Panc1 (cell line): ENCODE measurements at regions not wholly inside any gene's neighbourhood (a gene's known extent, or its start where the extent isn't known, plus 50 kb on each side); places are given as distances from the start of the nearest gene placed in this dataset.

Experiments
- CTCF ChIP-seq: fragments of 450-650 bp; IDR thresholded peaks from 2 replicates; pipeline ENCODE4 v1.5.1; 2017; ENCODE audit warnings: mild to moderate bottlenecking
- POLR2AphosphoS5 ChIP-seq: IDR thresholded peaks from 2 replicates; pipeline ENCODE4 v1.6.1; 2012; ENCODE audit warnings: mild to moderate bottlenecking, low read depth, low read length, moderate library complexity
- SIN3A ChIP-seq: IDR thresholded peaks from 2 replicates; pipeline ENCODE4 v1.6.1; 2012; ENCODE audit warnings: low read depth, mild to moderate bottlenecking, low read length, moderate library complexity, borderline replicate concordance; ENCODE audit not compliant: insufficient read depth
- TCF7L2 ChIP-seq: IDR thresholded peaks from 2 replicates; pipeline ENCODE4 v1.6.1; 2011; ENCODE audit warnings: mild to moderate bottlenecking, low read depth, low read length, inconsistent platforms
- TF ChIP-seq, protein P1 (sequence below), 2 experiments: IDR thresholded peaks; 2 replicates each; pipeline ENCODE4 v1.6.1; 2011 to 2012; ENCODE audit warnings: low read depth in 2 of 2, control low read depth in 1 of 2, low read length in 1 of 2, mild to moderate bottlenecking in 1 of 2, moderate library complexity in 1 of 2; ENCODE audit not compliant: insufficient read depth in 1 of 2

DNA sequence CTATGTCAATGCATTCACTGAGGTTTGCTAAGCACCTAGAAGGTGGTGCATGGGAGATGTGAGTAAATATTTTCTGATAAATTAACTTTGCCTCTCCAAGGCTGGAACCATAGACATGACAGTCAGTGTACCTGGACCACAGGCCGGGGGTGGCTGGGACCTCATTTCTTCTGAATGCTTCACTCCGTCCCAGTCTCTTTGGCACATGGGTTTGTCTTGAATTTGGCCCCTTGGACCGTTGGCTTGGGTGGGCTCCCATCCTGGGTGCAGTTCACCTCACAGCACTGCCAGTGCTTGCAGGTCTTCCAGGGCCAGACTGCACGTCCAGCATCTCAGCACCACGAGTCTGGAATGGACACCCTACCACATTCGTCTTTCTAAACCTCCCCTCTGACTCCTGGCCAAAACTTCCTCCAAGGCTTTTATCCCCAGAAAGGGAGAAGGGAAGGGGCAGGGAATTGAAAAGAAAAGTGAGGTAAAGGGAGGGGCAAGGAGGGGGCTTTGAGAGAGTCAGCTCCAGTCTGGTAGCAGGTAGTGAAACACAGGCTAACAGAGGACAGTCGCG lies 267.8 kb downstream of the MED10 start:
- TF ChIP-seq CTCF, result no peak
- no peak for TF ChIP-seq TCF7L2
- no peak for TF ChIP-seq POLR2AphosphoS5
- TF ChIP-seq, protein P1, sequence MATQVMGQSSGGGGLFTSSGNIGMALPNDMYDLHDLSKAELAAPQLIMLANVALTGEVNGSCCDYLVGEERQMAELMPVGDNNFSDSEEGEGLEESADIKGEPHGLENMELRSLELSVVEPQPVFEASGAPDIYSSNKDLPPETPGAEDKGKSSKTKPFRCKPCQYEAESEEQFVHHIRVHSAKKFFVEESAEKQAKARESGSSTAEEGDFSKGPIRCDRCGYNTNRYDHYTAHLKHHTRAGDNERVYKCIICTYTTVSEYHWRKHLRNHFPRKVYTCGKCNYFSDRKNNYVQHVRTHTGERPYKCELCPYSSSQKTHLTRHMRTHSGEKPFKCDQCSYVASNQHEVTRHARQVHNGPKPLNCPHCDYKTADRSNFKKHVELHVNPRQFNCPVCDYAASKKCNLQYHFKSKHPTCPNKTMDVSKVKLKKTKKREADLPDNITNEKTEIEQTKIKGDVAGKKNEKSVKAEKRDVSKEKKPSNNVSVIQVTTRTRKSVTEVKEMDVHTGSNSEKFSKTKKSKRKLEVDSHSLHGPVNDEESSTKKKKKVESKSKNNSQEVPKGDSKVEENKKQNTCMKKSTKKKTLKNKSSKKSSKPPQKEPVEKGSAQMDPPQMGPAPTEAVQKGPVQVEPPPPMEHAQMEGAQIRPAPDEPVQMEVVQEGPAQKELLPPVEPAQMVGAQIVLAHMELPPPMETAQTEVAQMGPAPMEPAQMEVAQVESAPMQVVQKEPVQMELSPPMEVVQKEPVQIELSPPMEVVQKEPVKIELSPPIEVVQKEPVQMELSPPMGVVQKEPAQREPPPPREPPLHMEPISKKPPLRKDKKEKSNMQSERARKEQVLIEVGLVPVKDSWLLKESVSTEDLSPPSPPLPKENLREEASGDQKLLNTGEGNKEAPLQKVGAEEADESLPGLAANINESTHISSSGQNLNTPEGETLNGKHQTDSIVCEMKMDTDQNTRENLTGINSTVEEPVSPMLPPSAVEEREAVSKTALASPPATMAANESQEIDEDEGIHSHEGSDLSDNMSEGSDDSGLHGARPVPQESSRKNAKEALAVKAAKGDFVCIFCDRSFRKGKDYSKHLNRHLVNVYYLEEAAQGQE (IDR thresholded peaks at IDR 0.05; ENCODE audit: insufficient read depth in 1 of 2, low read depth in 2 of 2, low read length in 1 of 2), result no peak
- TF ChIP-seq SIN3A, result no peak
